NB4 (cell line): ENCODE measurements at regions not wholly inside any gene's neighbourhood (a gene's known extent, or its start where the extent isn't known, plus 50 kb on each side); places are given as distances from the start of the nearest gene placed in this dataset.

Source experiments
- MYC ChIP-seq: IDR thresholded peaks from 2 replicates; pipeline ENCODE4 v1.6.1; 2011; ENCODE audit warnings: low read depth, low read length
- POLR2A ChIP-seq: IDR thresholded peaks from 2 replicates; pipeline ENCODE4 v1.6.1; 2011; ENCODE audit warnings: mild to moderate bottlenecking; ENCODE audit not compliant: insufficient read length; ENCODE audit errors: extremely low read depth
- TF ChIP-seq, protein P1 (sequence below): IDR thresholded peaks from one replicate; pipeline ENCODE4 v1.5.1; 2012; ENCODE audit warnings: low read depth, low read length

DNA sequence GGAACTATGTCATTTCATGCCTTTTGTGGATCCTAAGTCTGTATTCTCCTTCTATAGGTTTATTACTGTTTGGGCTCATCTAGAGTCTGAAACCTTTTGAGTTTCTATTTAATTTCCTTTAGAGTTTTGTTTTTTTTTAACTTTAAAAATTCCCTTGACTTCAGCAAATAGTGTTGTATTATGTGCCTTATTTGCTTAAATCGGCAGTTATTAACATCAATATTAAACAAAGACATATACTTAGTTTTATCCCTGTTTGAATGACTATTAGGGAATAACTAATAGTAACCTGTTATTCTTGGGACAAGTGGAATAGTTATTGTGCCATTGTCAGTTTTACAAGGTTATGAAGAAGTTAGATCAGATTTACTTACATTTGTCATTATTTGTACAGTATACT, 112.8 kb upstream of the NUDT6 start:
- no peak for TF ChIP-seq POLR2A
- TF ChIP-seq MYC = no peak
- TF ChIP-seq, protein P1, sequence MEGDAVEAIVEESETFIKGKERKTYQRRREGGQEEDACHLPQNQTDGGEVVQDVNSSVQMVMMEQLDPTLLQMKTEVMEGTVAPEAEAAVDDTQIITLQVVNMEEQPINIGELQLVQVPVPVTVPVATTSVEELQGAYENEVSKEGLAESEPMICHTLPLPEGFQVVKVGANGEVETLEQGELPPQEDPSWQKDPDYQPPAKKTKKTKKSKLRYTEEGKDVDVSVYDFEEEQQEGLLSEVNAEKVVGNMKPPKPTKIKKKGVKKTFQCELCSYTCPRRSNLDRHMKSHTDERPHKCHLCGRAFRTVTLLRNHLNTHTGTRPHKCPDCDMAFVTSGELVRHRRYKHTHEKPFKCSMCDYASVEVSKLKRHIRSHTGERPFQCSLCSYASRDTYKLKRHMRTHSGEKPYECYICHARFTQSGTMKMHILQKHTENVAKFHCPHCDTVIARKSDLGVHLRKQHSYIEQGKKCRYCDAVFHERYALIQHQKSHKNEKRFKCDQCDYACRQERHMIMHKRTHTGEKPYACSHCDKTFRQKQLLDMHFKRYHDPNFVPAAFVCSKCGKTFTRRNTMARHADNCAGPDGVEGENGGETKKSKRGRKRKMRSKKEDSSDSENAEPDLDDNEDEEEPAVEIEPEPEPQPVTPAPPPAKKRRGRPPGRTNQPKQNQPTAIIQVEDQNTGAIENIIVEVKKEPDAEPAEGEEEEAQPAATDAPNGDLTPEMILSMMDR = no peak
